HepG2 (cell line): ENCODE measurements at regions not wholly inside any gene's neighbourhood (a gene's known extent, or its start where the extent isn't known, plus 50 kb on each side); places are given as distances from the start of the nearest gene placed in this dataset.

Experiments used
- ATAC-seq: fragments of 200-7000 bp; cut with Tn5 transposase; 3 replicates; pipeline ENCODE4 v1.9.1; 2020; ENCODE audit warnings: mild to moderate bottlenecking, moderate library complexity
- BruUV-seq: library from RNA; stranded (reverse); fragments of 400-500 nt; replicated peaks from 2 replicates; lab custom pipeline; 2021; lab: Mats Ljungman, UMichigan
- CTCF ChIA-PET: fragments of 300-600 bp; formaldehyde crosslinking; extraction: SDS; loops from one replicate; lab custom pipeline; 2021; ENCODE audit warnings: low total read pairs, inconsistent platforms, low intra/inter-chr PET ratio; lab: Yijun Ruan, JAX
- POLR2A ChIA-PET: fragments of 350-600 bp; sonication (Branson Sonifier 250); formaldehyde crosslinking; loops from one replicate; lab custom pipeline; 2020; ENCODE audit warnings: antibody characterized with exemption, inconsistent platforms; lab: Yijun Ruan, JAX
- DNase-seq: peaks from one replicate; pipeline ENCODE4 v3.0.0-alpha.2; 2015; ENCODE audit warnings: low spot score
- FAIRE-seq: peaks from 3 replicates; lab custom pipeline; 2011; peaks lifted over from hg19 to GRCh38; lab: Jason Lieb, UNC
- H2AFZ ChIP-seq: one replicate; pipeline ENCODE4 v1.6.1; 2011; ENCODE audit warnings: low read length, inconsistent platforms
- H3K27ac ChIP-seq: fragments of 300-600 bp; 3 replicates; pipeline ENCODE4 v1.8.0; 2011; ENCODE audit warnings: mixed run types, mild to moderate bottlenecking, mixed read lengths, low read length, inconsistent platforms; ENCODE audit not compliant: insufficient read depth; ENCODE audit errors: extremely low read length
- H3K27me3 ChIP-seq, 2 experiments: fragments of 200-600 bp in 1 of 2; 2 replicates in 1 of 2; 3 replicates in 1 of 2; pipeline versions ENCODE4 v1.6.0 to v1.8.0; 2011; ENCODE audit warnings: low read length in 2 of 2, mild to moderate bottlenecking in 2 of 2, moderate library complexity in 2 of 2, inconsistent platforms in 1 of 2; ENCODE audit not compliant: insufficient read depth in 2 of 2, control insufficient read depth in 1 of 2
- H3K36me3 ChIP-seq, 2 experiments: fragments of 200-600 bp in 1 of 2; replicated peaks in 1 of 2; 2 replicates in 1 of 2; 3 replicates in 1 of 2; pipeline versions ENCODE4 v1.5.1 to v1.8.0; 2011; ENCODE audit warnings: low read length in 2 of 2, inconsistent platforms in 1 of 2; ENCODE audit not compliant: insufficient read depth in 2 of 2, control insufficient read depth in 1 of 2
- H3K4me1 ChIP-seq: 2 replicates; pipeline ENCODE4 v1.5.1; 2012; ENCODE audit warnings: low read length, inconsistent platforms; ENCODE audit not compliant: insufficient read depth
- H3K4me2 ChIP-seq: 2 replicates; pipeline ENCODE4 v1.6.0; 2011; ENCODE audit warnings: low read depth, low read length, inconsistent platforms
- H3K4me3 ChIP-seq, 3 experiments: fragments of 200-600 bp in 1 of 3; sonication (generic), shearing (Covaris generic) in 1 of 3; replicated peaks in 1 of 3; 2 replicates each; pipeline ENCODE4 v1.5.1; 2011 to 2016; ENCODE audit warnings: low read length in 3 of 3, inconsistent platforms in 2 of 3, low read depth in 2 of 3, mild to moderate bottlenecking in 2 of 3, control low read depth in 1 of 3, mixed read lengths in 1 of 3; ENCODE audit not compliant: insufficient read depth in 1 of 3
- H3K79me2 ChIP-seq: one replicate; pipeline ENCODE4 v1.6.1; 2011; ENCODE audit warnings: low read length, inconsistent platforms; ENCODE audit not compliant: insufficient read depth
- H3K9ac ChIP-seq: 2 replicates; pipeline ENCODE4 v1.6.0; 2011; ENCODE audit warnings: mild to moderate bottlenecking, low read depth, low read length, inconsistent platforms; ENCODE audit not compliant: insufficient read depth
- H3K9me3 ChIP-seq: 2 replicates; pipeline ENCODE4 v1.5.1; 2012; ENCODE audit warnings: mild to moderate bottlenecking, low read length
- H4K20me1 ChIP-seq: 2 replicates; pipeline ENCODE4 v1.6.0; 2011; ENCODE audit warnings: inconsistent platforms, mild to moderate bottlenecking, low read length, moderate library complexity; ENCODE audit not compliant: insufficient read depth
- CREB1 ChIP-seq, 2 experiments: fragments of 450-650 bp in 1 of 2; IDR thresholded peaks; 2 replicates each; pipeline ENCODE4 v1.6.1; 2016 to 2017; ENCODE audit warnings: control low read depth in 1 of 2, mild to moderate bottlenecking in 1 of 2, missing compliant biosample characterization in 1 of 2, missing genetic modification characterization in 1 of 2
- FOXA1 ChIP-seq, 2 experiments: fragments of 450-650 bp in 1 of 2; sonication (generic) in 1 of 2; formaldehyde crosslinking in 1 of 2; IDR thresholded peaks; 2 replicates each; pipeline versions ENCODE4 v1.4.0 to v1.6.1; 2016 to 2020; ENCODE audit warnings: missing genetic modification reagents in 1 of 2
- FOXP1 ChIP-seq, 2 experiments: fragments of 450-650 bp in 1 of 2; IDR thresholded peaks; 2 replicates each; pipeline ENCODE4 v1.6.1; 2017 to 2018; ENCODE audit warnings: antibody characterized with exemption in 1 of 2
- HOXA9 ChIP-seq: sonication (generic); formaldehyde crosslinking; IDR thresholded peaks from 2 replicates; pipeline ENCODE4 v1.8.1; 2022; ENCODE audit warnings: missing genetic modification reagents, mild to moderate bottlenecking, moderate library complexity, borderline replicate concordance
- JUNB ChIP-seq: sonication (generic); formaldehyde crosslinking; IDR thresholded peaks from 2 replicates; pipeline ENCODE4 v1.8.0; 2022; ENCODE audit warnings: missing genetic modification reagents, mild to moderate bottlenecking, borderline replicate concordance
- MNT ChIP-seq: fragments of 450-650 bp; IDR thresholded peaks from 2 replicates; pipeline ENCODE4 v1.6.1; 2016
- MYC ChIP-seq: sonication (generic); formaldehyde crosslinking; IDR thresholded peaks from 2 replicates; pipeline ENCODE4 v1.9.0; 2021; ENCODE audit warnings: missing genetic modification reagents, borderline replicate concordance
- NBN ChIP-seq: fragments of 450-650 bp; conservative IDR thresholded peaks from 2 replicates; pipeline ENCODE4 v1.6.1; 2017
- NONO ChIP-seq, 2 experiments: fragments of 450-650 bp in 1 of 2; sonication (generic) in 1 of 2; formaldehyde crosslinking in 1 of 2; IDR thresholded peaks in 1 of 2; conservative IDR thresholded peaks in 1 of 2; 2 replicates each; pipeline versions ENCODE4 v1.6.1 to v1.8.0; 2017 to 2022; ENCODE audit warnings: mild to moderate bottlenecking in 1 of 2, missing genetic modification reagents in 1 of 2, moderate library complexity in 1 of 2
- SOX6 ChIP-seq, 2 experiments: fragments of 450-650 bp in 1 of 2; sonication (generic) in 1 of 2; formaldehyde crosslinking in 1 of 2; IDR thresholded peaks; 2 replicates each; pipeline versions ENCODE4 v1.4.0 to v1.6.1; 2017 to 2020; ENCODE audit warnings: antibody characterized with exemption in 1 of 2, mild to moderate bottlenecking in 1 of 2, missing genetic modification reagents in 1 of 2
- TEAD2 ChIP-seq: sonication (generic); formaldehyde crosslinking; IDR thresholded peaks from 2 replicates; pipeline ENCODE4 v1.9.0; 2021; ENCODE audit warnings: missing genetic modification reagents
- YEATS4 ChIP-seq: sonication (generic); formaldehyde crosslinking; IDR thresholded peaks from 2 replicates; pipeline ENCODE4 v1.4.0; 2020; ENCODE audit warnings: missing genetic modification reagents, borderline replicate concordance
- ZNF207 ChIP-seq: fragments of 450-650 bp; IDR thresholded peaks from 2 replicates; pipeline ENCODE4 v1.6.1; 2016; ENCODE audit warnings: antibody characterized with exemption, borderline replicate concordance
- ZNF282 ChIP-seq: fragments of 450-650 bp; IDR thresholded peaks from 2 replicates; pipeline ENCODE4 v1.6.1; 2018; ENCODE audit not compliant: partially characterized antibody
- ZNF510 ChIP-seq: sonication (generic); formaldehyde crosslinking; IDR thresholded peaks from 2 replicates; pipeline ENCODE4 v1.4.0; 2020; ENCODE audit warnings: low read depth, mild to moderate bottlenecking, missing genetic modification reagents
- ZNF646 ChIP-seq: sonication (generic); formaldehyde crosslinking; IDR thresholded peaks from 2 replicates; pipeline ENCODE4 v1.9.0; 2021; ENCODE audit warnings: mild to moderate bottlenecking, missing genetic modification reagents
- ZNF879 ChIP-seq: sonication (generic); formaldehyde crosslinking; IDR thresholded peaks from 2 replicates; pipeline ENCODE4 v1.8.1; 2023; ENCODE audit warnings: missing genetic modification reagents
- WGBS: methylation state at CpG from one replicate; pipeline ENCODE4 v1.1.6; 2017; ENCODE audit warnings: low lambda C conversion rate; 5-methylcytosine and 5-hydroxymethylcytosine counted together
- in situ Hi-C: cut with HindIII; loops from 2 replicates; pipeline ENCODE4 v1.10.0; 2017; ENCODE audit warnings: low pct_unique_long_range_greater_than_20kb; ENCODE audit not compliant: extremely low pct_ligation_motif_present
- intact Hi-C: fragments of 100-400 bp; cut with micrococcal nuclease; formaldehyde crosslinking; loops from one replicate; pipeline ENCODE4 v1.10.0; 2022; ENCODE audit not compliant: unreplicated experiment

- H4K20me1 ChIP-seq: no peaks in the 10 kb centered on the region
- FAIRE-seq: peak; percentile 90
- 0 out of 5 replicates have a peak, but pooled peaks cover 0 to 3% of the 10 kb centered on the region in 2 experiments for H3K27me3 ChIP-seq
- H3K4me3 ChIP-seq: no peak overlapping the region
- peaks cover 14% of the 10 kb centered on the region for H3K9me3 ChIP-seq
- H2AFZ ChIP-seq: no peak overlapping the region
- no peak overlapping the region; the same call in 1 of the 2 replicates for H3K4me2 ChIP-seq
- H3K27ac ChIP-seq: no peak overlapping the region
- DNase-seq: no peak
- no peaks in the 10 kb centered on the region for H3K79me2 ChIP-seq
- no peak overlapping the region for H3K9ac ChIP-seq
- in situ Hi-C loops: no loop called here
- no peaks in the 10 kb centered on the region for H3K36me3 ChIP-seq
- 70% methylated on average over 2 of the region's 2 CpGs for WGBS
- H3K4me1 ChIP-seq: peaks cover 31% of the 10 kb centered on the region
- ChIA-PET POLR2A (no interaction called here), CTCF (no interaction called here)
- BruUV-seq: no TSS peak
- no peak for ATAC-seq
- intact Hi-C loops: loop anchor here (10.0 kb wide), 1 partner anchor 273 kb away; no protein-coding TSS in a partner anchor
- TF ChIP-seq MYC (CRISPR knock-in tag) (no peak), JUNB (CRISPR knock-in tag) (peak; percentile 40; the same call in 1 of the 2 replicates), HOXA9 (CRISPR knock-in tag) (0 out of 2 replicates have a peak, but pooled peaks have one; percentile 37), SOX6 (IDR thresholded peaks at IDR 0.05) (0 out of 2 replicates have a peak, but pooled peaks have one; percentile 57), SOX6 (CRISPR knock-in tag; IDR thresholded peaks at IDR 0.05) (no peak), YEATS4 (CRISPR knock-in tag) (no peak), ZNF879 (CRISPR knock-in tag) (no peak), CREB1 (IDR thresholded peaks at IDR 0.05) (peak; percentile 12; the same call in 1 of the 2 replicates), CREB1 (CRISPR knock-in tag; IDR thresholded peaks at IDR 0.05) (no peak), ZNF510 (CRISPR knock-in tag) (no peak), FOXP1 (IDR thresholded peaks at IDR 0.05) (peak; percentile 26; the same call in 1 of the 2 replicates), FOXP1 (CRISPR knock-in tag; IDR thresholded peaks at IDR 0.05) (no peak), FOXA1 (IDR thresholded peaks at IDR 0.05) (peak; percentile 56; the same call in 1 of the 2 replicates), FOXA1 (CRISPR knock-in tag; IDR thresholded peaks at IDR 0.05) (no peak), NONO (IDR thresholded peaks at IDR 0.05) (no peak), NONO (CRISPR knock-in tag; conservative IDR thresholded peaks at IDR 0.05) (0 out of 2 replicates have a peak, but pooled peaks have one; percentile 4), NBN (0 out of 2 replicates have a peak, but pooled peaks have one; percentile 66), TEAD2 (CRISPR knock-in tag) (no peak), ZNF282 (peak; percentile 83), ZNF207 (peak; percentile 74; the same call in 1 of the 2 replicates), MNT (peak; percentile 17; the same call in 1 of the 2 replicates), ZNF646 (CRISPR knock-in tag) (peak; percentile 72; the same call in 1 of the 2 replicates)
These were observed 279.5 kb downstream of the FOXL1 start for GRCh38 chr16:86857807-86858206.
